ENCODE measurements at regions not wholly inside any gene's neighbourhood (a gene's known extent, or its start where the extent isn't known, plus 50 kb on each side); places are given as distances from the start of the nearest gene placed in this dataset.

- no peak for DNase-seq (ENCODE audit: low read depth)
- TF ChIP-seq, protein P1, sequence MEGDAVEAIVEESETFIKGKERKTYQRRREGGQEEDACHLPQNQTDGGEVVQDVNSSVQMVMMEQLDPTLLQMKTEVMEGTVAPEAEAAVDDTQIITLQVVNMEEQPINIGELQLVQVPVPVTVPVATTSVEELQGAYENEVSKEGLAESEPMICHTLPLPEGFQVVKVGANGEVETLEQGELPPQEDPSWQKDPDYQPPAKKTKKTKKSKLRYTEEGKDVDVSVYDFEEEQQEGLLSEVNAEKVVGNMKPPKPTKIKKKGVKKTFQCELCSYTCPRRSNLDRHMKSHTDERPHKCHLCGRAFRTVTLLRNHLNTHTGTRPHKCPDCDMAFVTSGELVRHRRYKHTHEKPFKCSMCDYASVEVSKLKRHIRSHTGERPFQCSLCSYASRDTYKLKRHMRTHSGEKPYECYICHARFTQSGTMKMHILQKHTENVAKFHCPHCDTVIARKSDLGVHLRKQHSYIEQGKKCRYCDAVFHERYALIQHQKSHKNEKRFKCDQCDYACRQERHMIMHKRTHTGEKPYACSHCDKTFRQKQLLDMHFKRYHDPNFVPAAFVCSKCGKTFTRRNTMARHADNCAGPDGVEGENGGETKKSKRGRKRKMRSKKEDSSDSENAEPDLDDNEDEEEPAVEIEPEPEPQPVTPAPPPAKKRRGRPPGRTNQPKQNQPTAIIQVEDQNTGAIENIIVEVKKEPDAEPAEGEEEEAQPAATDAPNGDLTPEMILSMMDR (IDR thresholded peaks at IDR 0.05; ENCODE audit: insufficient read depth, low read depth, low read length): no peak
- H3K4me3 ChIP-seq (ENCODE audit: low read depth, low read length): no peak overlapping the region
Measured at GRCh38 chr17:73742948-73743381, 98.7 kb upstream of the SDK2 start.

- TF ChIP-seq, protein P1 (IDR thresholded peaks at IDR 0.05; ENCODE audit: insufficient read depth, low read depth, low read length): no peak
- no peak for DNase-seq (ENCODE audit: low read depth)
- H3K4me3 ChIP-seq (ENCODE audit: low read depth, low read length): no peak overlapping the region
Measured at GRCh38 chr17:73743518-73744201, 99.4 kb upstream of the SDK2 start.

DNA sequence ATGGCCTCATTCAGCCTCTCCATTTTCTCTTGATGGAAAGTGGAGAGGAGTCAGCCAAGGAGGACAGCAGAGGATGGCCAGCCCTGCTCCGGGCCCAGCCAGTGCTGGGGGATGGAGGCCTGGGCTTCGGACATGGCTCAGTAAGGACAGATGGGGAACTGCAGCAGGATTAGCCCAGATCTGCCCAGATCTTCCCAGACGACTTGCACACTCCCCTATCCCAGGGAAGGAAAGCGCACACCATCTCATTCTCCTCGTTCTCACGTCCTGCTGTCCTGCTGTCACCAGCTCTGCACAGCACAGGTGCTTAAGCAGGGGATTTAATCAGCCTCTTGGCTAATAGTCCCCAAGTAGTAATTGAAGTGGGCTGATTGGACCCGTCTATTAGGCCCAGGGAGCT, 100.2 kb upstream of the SDK2 start:
- DNase-seq (ENCODE audit: low read depth): no peak
- TF ChIP-seq, protein P1 (IDR thresholded peaks at IDR 0.05; ENCODE audit: insufficient read depth, low read depth, low read length): no peak

DNA sequence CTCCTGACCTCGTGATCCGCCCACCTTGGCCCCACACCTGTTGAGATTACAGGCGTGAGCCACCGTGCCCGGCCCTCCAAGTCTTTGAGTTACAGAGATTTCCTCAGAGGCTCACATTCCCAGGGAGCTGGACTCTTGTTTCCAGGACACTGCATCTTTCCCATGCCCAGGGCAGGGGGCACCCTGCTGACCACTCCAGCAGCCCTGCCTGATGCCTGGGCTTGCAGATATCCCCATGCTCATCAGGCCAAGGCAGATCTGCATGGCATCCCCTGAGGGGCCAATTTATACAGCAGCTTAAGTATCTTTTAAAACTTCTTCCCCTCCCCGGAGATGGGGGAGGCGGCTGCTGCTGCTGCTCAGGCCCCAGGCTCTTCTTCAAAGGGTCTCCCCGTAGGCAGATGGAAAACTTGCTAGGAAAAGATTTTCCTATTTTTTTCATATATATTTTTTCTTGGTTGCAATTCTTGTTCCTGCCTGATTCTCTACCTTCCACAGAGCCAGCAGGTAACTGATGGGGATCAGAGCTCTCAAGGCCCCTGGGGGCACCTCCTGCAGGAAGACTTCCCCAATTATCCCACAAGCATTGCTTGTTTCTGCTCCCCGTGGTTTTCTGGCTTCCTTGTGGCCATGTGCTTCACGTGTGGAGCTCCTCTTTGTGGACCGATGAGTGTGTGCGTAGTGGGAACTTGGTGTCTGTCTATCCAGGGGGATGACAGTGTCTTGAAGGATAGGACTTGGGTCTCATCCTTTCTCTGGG, 102.2 kb upstream of the SDK2 start:
- TF ChIP-seq, protein P1 (IDR thresholded peaks at IDR 0.05; ENCODE audit: insufficient read depth, low read depth, low read length): no peak
- no peak for DNase-seq (ENCODE audit: low read depth)
- no peak overlapping the region for H3K4me3 ChIP-seq (ENCODE audit: low read depth, low read length)

More for the DNA sequence above, 100.2 kb upstream of the SDK2 start:
- no peak overlapping the region for H3K4me3 ChIP-seq (ENCODE audit: low read depth, low read length)

- TF ChIP-seq, protein P1 (IDR thresholded peaks at IDR 0.05; ENCODE audit: insufficient read depth, low read depth, low read length): no peak
- DNase-seq (ENCODE audit: low read depth): no peak
- no peak overlapping the region for H3K4me3 ChIP-seq (ENCODE audit: low read depth, low read length)
Measured at GRCh38 chr17:73747221-73748002, 103.2 kb upstream of the SDK2 start.

DNA sequence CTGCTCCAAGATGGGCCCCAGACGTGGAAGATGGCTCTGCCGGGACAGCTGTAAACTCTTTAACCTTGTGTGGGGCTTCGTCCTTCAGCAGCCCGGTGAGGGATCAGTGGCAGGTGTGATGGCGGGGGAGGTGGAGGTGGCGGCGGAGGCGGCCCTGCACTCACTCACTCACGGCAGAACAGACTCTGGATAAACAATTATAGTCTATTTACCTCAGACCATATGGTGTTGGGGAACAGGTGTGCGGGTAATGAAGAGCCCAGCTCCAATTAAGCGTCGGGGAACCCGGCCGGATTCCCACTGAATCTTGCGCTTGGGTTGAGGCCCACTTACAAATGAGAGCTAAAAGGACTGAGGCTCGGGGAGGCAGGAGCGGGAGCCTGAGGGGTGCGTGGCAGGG, 104.3 kb upstream of the SDK2 start:
- DNase-seq (ENCODE audit: low read depth): no peak
- no peak overlapping the region for H3K4me3 ChIP-seq (ENCODE audit: low read depth, low read length)
- TF ChIP-seq, protein P1 (IDR thresholded peaks at IDR 0.05; ENCODE audit: insufficient read depth, low read depth, low read length): no peak
